Panc1 (cell line): ENCODE measurements at regions not wholly inside any gene's neighbourhood (a gene's known extent, or its start where the extent isn't known, plus 50 kb on each side); places are given as distances from the start of the nearest gene placed in this dataset.

ENCODE experiments used
- CTCF ChIP-seq: fragments of 450-650 bp; IDR thresholded peaks from 2 replicates; pipeline ENCODE4 v1.5.1; 2017; ENCODE audit warnings: mild to moderate bottlenecking
- POLR2AphosphoS5 ChIP-seq: IDR thresholded peaks from 2 replicates; pipeline ENCODE4 v1.6.1; 2012; ENCODE audit warnings: mild to moderate bottlenecking, low read depth, low read length, moderate library complexity
- REST ChIP-seq, 2 experiments: IDR thresholded peaks; 2 replicates each; pipeline ENCODE4 v1.6.1; 2011 to 2012; ENCODE audit warnings: low read depth in 2 of 2, control low read depth in 1 of 2, low read length in 1 of 2, mild to moderate bottlenecking in 1 of 2, moderate library complexity in 1 of 2; ENCODE audit not compliant: insufficient read depth in 1 of 2
- TCF7L2 ChIP-seq: IDR thresholded peaks from 2 replicates; pipeline ENCODE4 v1.6.1; 2011; ENCODE audit warnings: mild to moderate bottlenecking, low read depth, low read length, inconsistent platforms

- no peak for TF ChIP-seq CTCF
- TF ChIP-seq TCF7L2, result no peak
- TF ChIP-seq REST (IDR thresholded peaks at IDR 0.05; ENCODE audit: insufficient read depth in 1 of 2, low read depth in 2 of 2, low read length in 1 of 2), result no peak
- TF ChIP-seq POLR2AphosphoS5, result no peak
These were observed 1320.3 kb downstream of the C4orf33 start for GRCh38 chr4:130416228-130416627.
